SK-N-SH treated with all-trans-retinoic acid at 6 μM for 48 hours (cell line): ENCODE measurements at regions not wholly inside any gene's neighbourhood (a gene's known extent, or its start where the extent isn't known, plus 50 kb on each side); places are given as distances from the start of the nearest gene placed in this dataset.

Experiments used
- ATAC-seq: fragments of 200-7000 bp; cut with Tn5 transposase; 3 replicates; pipeline ENCODE4 v1.9.1; 2020; ENCODE audit warnings: mild to moderate bottlenecking, moderate library complexity
- ARNTL ChIP-seq: fragments of 450-650 bp; formaldehyde crosslinking; IDR thresholded peaks from 2 replicates; pipeline ENCODE4 v1.5.0; 2020; ENCODE audit warnings: low read depth, mild to moderate bottlenecking, moderate library complexity, borderline replicate concordance
- BACH2 ChIP-seq: fragments of 250-450 bp; sonication (Bioruptor Pico); IDR thresholded peaks from 2 replicates; pipeline ENCODE4 v1.9.0; 2021; ENCODE audit warnings: mild to moderate bottlenecking, borderline replicate concordance
- CREB5 ChIP-seq: fragments of 250-450 bp; sonication (Bioruptor Pico); IDR thresholded peaks from 2 replicates; pipeline ENCODE4 v1.5.1; 2020; ENCODE audit warnings: low read depth, mild to moderate bottlenecking, moderate library complexity
- CSDC2 ChIP-seq: fragments of 250-450 bp; sonication (Bioruptor Pico); IDR thresholded peaks from 2 replicates; pipeline ENCODE4 v1.5.0; 2020; ENCODE audit warnings: mild to moderate bottlenecking, moderate library complexity
- CSRNP3 ChIP-seq: fragments of 250-450 bp; sonication (Bioruptor Pico); IDR thresholded peaks from 2 replicates; pipeline ENCODE4 v1.5.1; 2021; ENCODE audit warnings: mild to moderate bottlenecking, moderate library complexity
- ESRRG ChIP-seq: fragments of 250-450 bp; sonication (Bioruptor Pico); IDR thresholded peaks from 2 replicates; pipeline ENCODE4 v1.6.1; 2021; ENCODE audit warnings: mild to moderate bottlenecking
- GLIS3 ChIP-seq: fragments of 250-450 bp; sonication (Bioruptor Pico); IDR thresholded peaks from 2 replicates; pipeline ENCODE4 v1.5.0; 2020; ENCODE audit warnings: mild to moderate bottlenecking, moderate library complexity
- ISL1 ChIP-seq: fragments of 250-450 bp; sonication (Bioruptor Pico); IDR thresholded peaks from 2 replicates; pipeline ENCODE4 v2.1.2; 2022; ENCODE audit warnings: mild to moderate bottlenecking, moderate library complexity
- OSR1 ChIP-seq: fragments of 250-450 bp; sonication (Bioruptor Pico); IDR thresholded peaks from 2 replicates; pipeline ENCODE4 v1.8.0; 2022; ENCODE audit warnings: moderate library complexity, mild to moderate bottlenecking, inconsistent platforms
- POU6F1 ChIP-seq: fragments of 250-450 bp; sonication (Bioruptor Pico); IDR thresholded peaks from 2 replicates; pipeline ENCODE4 v1.8.0; 2021; ENCODE audit warnings: low read depth, mild to moderate bottlenecking, moderate library complexity, borderline replicate concordance
- PPARA ChIP-seq: fragments of 250-450 bp; sonication (Bioruptor Pico); IDR thresholded peaks from 2 replicates; pipeline ENCODE4 v1.5.0; 2020; ENCODE audit warnings: mild to moderate bottlenecking, borderline replicate concordance
- RARB ChIP-seq: fragments of 250-450 bp; sonication (Bioruptor Pico); IDR thresholded peaks from 2 replicates; pipeline ENCODE4 v1.8.0; 2021; ENCODE audit warnings: mild to moderate bottlenecking, moderate library complexity
- SNAI2 ChIP-seq: fragments of 250-450 bp; sonication (Bioruptor Pico); IDR thresholded peaks from 2 replicates; pipeline ENCODE4 v1.5.0; 2020; ENCODE audit warnings: mild to moderate bottlenecking, moderate library complexity
- TCF4 ChIP-seq: fragments of 250-450 bp; sonication (Bioruptor Pico); IDR thresholded peaks from 2 replicates; pipeline ENCODE4 v1.8.0; 2021; ENCODE audit warnings: mild to moderate bottlenecking, moderate library complexity, borderline replicate concordance
- TOX ChIP-seq: fragments of 250-450 bp; sonication (Bioruptor Pico); IDR thresholded peaks from 2 replicates; pipeline ENCODE4 v1.8.0; 2021; ENCODE audit warnings: mild to moderate bottlenecking, moderate library complexity, borderline replicate concordance
- TSHZ2 ChIP-seq: fragments of 250-450 bp; sonication (Bioruptor Pico); IDR thresholded peaks from 2 replicates; pipeline ENCODE4 v1.5.0; 2020; ENCODE audit warnings: mild to moderate bottlenecking, moderate library complexity
- ZC3H10 ChIP-seq: fragments of 250-450 bp; sonication (Bioruptor Pico); IDR thresholded peaks from 2 replicates; pipeline ENCODE4 v1.5.1; 2021; ENCODE audit warnings: mild to moderate bottlenecking, moderate library complexity
- ZFP3 ChIP-seq: fragments of 250-450 bp; sonication (Bioruptor Pico); IDR thresholded peaks from 2 replicates; pipeline ENCODE4 v1.5.0; 2020; ENCODE audit warnings: mild to moderate bottlenecking, moderate library complexity
- ZFP30 ChIP-seq: fragments of 450-650 bp; formaldehyde crosslinking; IDR thresholded peaks from 2 replicates; pipeline ENCODE4 v1.5.0; 2022; ENCODE audit warnings: mild to moderate bottlenecking, moderate library complexity
- ZNF565 ChIP-seq: fragments of 450-650 bp; formaldehyde crosslinking; conservative IDR thresholded peaks from 2 replicates; pipeline ENCODE4 v1.5.0; 2020; ENCODE audit warnings: low read depth, mild to moderate bottlenecking, moderate library complexity
- ZNF8 ChIP-seq: fragments of 450-650 bp; formaldehyde crosslinking; IDR thresholded peaks from 2 replicates; pipeline ENCODE4 v1.5.0; 2020; ENCODE audit warnings: mild to moderate bottlenecking, moderate library complexity

GRCh38 chr13:80038371-80038770 is 302.6 kb downstream of the SPRY2 start:
- TF ChIP-seq ZNF8 = no peak
- no peak for TF ChIP-seq ISL1
- TF ChIP-seq SNAI2 (CRISPR knock-in tag) = no peak
- no peak for TF ChIP-seq ZFP3 (CRISPR knock-in tag)
- no peak for TF ChIP-seq OSR1 (CRISPR knock-in tag)
- TF ChIP-seq CSDC2 (CRISPR knock-in tag) = no peak
- no peak for TF ChIP-seq ZC3H10
- no peak for TF ChIP-seq PPARA (CRISPR knock-in tag)
- no peak for TF ChIP-seq RARB (CRISPR knock-in tag)
- no peak for TF ChIP-seq TOX
- no peak for TF ChIP-seq ZFP30 (CRISPR knock-in tag)
- no peak for TF ChIP-seq TSHZ2 (CRISPR knock-in tag)
- TF ChIP-seq TCF4 (CRISPR knock-in tag) = no peak
- no peak for TF ChIP-seq CREB5 (CRISPR knock-in tag)
- TF ChIP-seq POU6F1 (CRISPR knock-in tag) = no peak
- ATAC-seq = no peak

- ATAC-seq = peak; percentile 89
- TF ChIP-seq BACH2 (CRISPR knock-in tag) (no peak), ARNTL (CRISPR knock-in tag) (no peak), CSRNP3 (CRISPR knock-in tag) (no peak), CREB5 (CRISPR knock-in tag) (no peak), CSDC2 (CRISPR knock-in tag) (no peak), GLIS3 (CRISPR knock-in tag) (no peak), ZNF565 (CRISPR knock-in tag) (no peak), ISL1 (no peak), PPARA (CRISPR knock-in tag) (no peak), ESRRG (CRISPR knock-in tag) (no peak), ZC3H10 (no peak), SNAI2 (CRISPR knock-in tag) (no peak)
- TF ChIP-seq, all 23 proteins: peak for 0
Observed at GRCh38 chr13:80037505-80037888, 303.4 kb downstream of the SPRY2 start.

GRCh38 chr13:80036845-80037504 is 304.0 kb downstream of the SPRY2 start:
- TF ChIP-seq PPARA (CRISPR knock-in tag) (no peak), ZFP30 (CRISPR knock-in tag) (no peak), ZNF565 (CRISPR knock-in tag) (no peak; the same call in 1 of the 2 replicates), TCF4 (CRISPR knock-in tag) (peak; percentile 93), POU6F1 (CRISPR knock-in tag) (no peak), ZFP3 (CRISPR knock-in tag) (no peak), GLIS3 (CRISPR knock-in tag) (no peak)
- ATAC-seq = no peak; the same call in 2 of the 3 replicates
